Heart right ventricle (tissue), 16 donors: ENCODE measurements at regions not wholly inside any gene's neighbourhood (a gene's known extent, or its start where the extent isn't known, plus 50 kb on each side); places are given as distances from the start of the nearest gene placed in this dataset.

Source experiments
- ATAC-seq, 8 donors: fragments of 200-7000 bp; cut with Tn5 transposase; one replicate each; pipeline ENCODE4 v1.9.1; 2020; ENCODE audit warnings: mild to moderate bottlenecking in 8 of 8, moderate library complexity in 8 of 8, moderate number of reproducible peaks in 1 of 8
- DNase-seq, 2 donors: peaks; one replicate each; pipeline ENCODE4 v3.0.0-alpha.2; 2020
- H3K27ac ChIP-seq, 10 donors: fragments of 200-600 bp; sonication (generic) in 2 of 10; one replicate each; pipeline versions ENCODE4 v1.5.0 to v1.8.0; 2020 to 2022; ENCODE audit warnings: mild to moderate bottlenecking in 3 of 10
- H3K27me3 ChIP-seq, 7 donors: fragments of 200-600 bp; one replicate each; pipeline ENCODE4 v1.8.0; 2021 to 2022; ENCODE audit warnings: mild to moderate bottlenecking in 2 of 7
- H3K36me3 ChIP-seq, 9 donors: fragments of 200-600 bp; sonication (generic) in 1 of 9; one replicate each; pipeline versions ENCODE4 v1.5.0 to v1.8.0; 2020 to 2022; ENCODE audit warnings: mild to moderate bottlenecking in 2 of 9
- H3K4me1 ChIP-seq, 9 donors: fragments of 200-600 bp; sonication (generic) in 1 of 9; one replicate each; pipeline versions ENCODE4 v1.5.0 to v1.8.0; 2020 to 2022; ENCODE audit warnings: mild to moderate bottlenecking in 4 of 9
- H3K4me3 ChIP-seq, 10 donors: fragments of 200-600 bp; sonication (generic) in 2 of 10; one replicate each; pipeline versions ENCODE4 v1.5.0 to v1.8.0; 2020 to 2022; ENCODE audit warnings: mild to moderate bottlenecking in 7 of 10, moderate library complexity in 2 of 10
- H3K9me3 ChIP-seq, 11 donors: fragments of 200-600 bp in 10 of 11; sonication (generic) in 2 of 11; one replicate each; pipeline versions ENCODE4 v1.5.0 to v1.8.0; 2013 to 2022; ENCODE audit warnings: mild to moderate bottlenecking in 2 of 11, control low read depth in 1 of 11, moderate library complexity in 1 of 11
- CTCF ChIP-seq, 9 donors: fragments of 200-600 bp; sonication (generic) in 2 of 9; IDR thresholded peaks; one replicate each; pipeline versions ENCODE4 v1.5.0 to v1.8.0; 2021 to 2022; ENCODE audit warnings: antibody characterized with exemption in 9 of 9, mild to moderate bottlenecking in 5 of 9, moderate library complexity in 1 of 9
- WGBS, 2 donors: extraction: QIAGEN DNeasy Blood & Tissue Kit; methylation state at CpG; one replicate each; pipeline ENCODE4 v1.1.7; 2013; ENCODE audit warnings: inconsistent platforms in 1 of 2; 5-methylcytosine and 5-hydroxymethylcytosine counted together
- intact Hi-C, 10 donors: fragments of 100-400 bp; cut with DNase I; formaldehyde crosslinking; loops; one replicate each; pipeline versions ENCODE4 v1.11.1 to v1.14.2; 2022
- donor health status: Arrhythmogenic right ventricular cardiomyopathy.
- donor health status: ischemic (EF 13 %, LVEDD 7.1; RV severe dilation, severe dysfunction).
- donor health status: healthy with polysubstance abuse.
- donor health status: DM: no; HTN: yes; CAD: no.
- donor health status: DM: no; HTN: no; CAD: no.
- donor health status: ischemic (EF 25% LVEDD 6.9; RV normal size, moderate dysfunction).
- donor health status: ischemic (EF 25% LVEDD 5.7; RV mildly dilated, moderate dysfunction).
- donor health status: healthy.
- donor health status: DM: yes; HTN: yes; CAD: no.
- donor health status: Ischemic cardiomyopathy.
- donor health status: ischemic (EF 35%, LVEDD 5.7; RV mildly dilated, moderate dysfunction).
- donor health status: nonischemic (EF 11% LVEDD 7.7; RV severe dilation, severe dysfunction).
- donor health status: DM: yes; HTN: yes; CAD: no.
- donor health status: PGD.
- donor health status: ischemic (EF 29% LVEDD 5.4; RV normal size, mild dysfunction).
- donor health status: nonischemic (EF 23%, LVEDD 6.1; RV moderate dilation, normal function).

GRCh38 chr22:46097268-46097900 lies 52.9 kb upstream of the PPARA start:
- Histone ChIP-seq H3K4me1 (peaks cover 48 to 98% (median 75%) of the 10 kb centered on the region in 9 donors), H3K4me3 (no peak overlapping the region), H3K27me3 (no peaks in the 10 kb centered on the region), H3K27ac (peak overlapping the region in 8 of 10 donors; percentile 6 to 60 (median 30)), H3K36me3 (peaks cover 0 to 76% (median 42%) of the 10 kb centered on the region in 9 donors), H3K9me3 (no peaks in the 10 kb centered on the region)
- WGBS, 2 donors = 73 to 82% methylated on average over 13 of the region's 13 CpGs
- ATAC-seq (no peak), DNase-seq (no peak)
- TF ChIP-seq CTCF (IDR thresholded peaks at IDR 0.05) = no peak
- intact Hi-C loops = no loop called here

GRCh38 chr22:46098525-46099475 lies 51.5 kb upstream of the PPARA start:
- WGBS, 2 donors = 76 to 84% methylated on average over 28 to 31 of the region's 31 CpGs
- intact Hi-C loops = loop anchor here in 1 of 10 donors (1.0 kb wide), 1 partner anchor 44 kb away; no protein-coding TSS in a partner anchor
- no peak for ATAC-seq
- Histone ChIP-seq H3K27ac (peak overlapping the region in 7 of 10 donors; percentile 2 to 58 (median 30)), H3K27me3 (no peaks in the 10 kb centered on the region), H3K36me3 (peaks cover 0 to 76% (median 53%) of the 10 kb centered on the region in 9 donors), H3K4me3 (no peak overlapping the region), H3K4me1 (peaks cover 46 to 98% (median 75%) of the 10 kb centered on the region in 9 donors), H3K9me3 (no peaks in the 10 kb centered on the region)
- no peak for DNase-seq
- TF ChIP-seq CTCF (IDR thresholded peaks at IDR 0.05) = no peak

- ATAC-seq (no peak), DNase-seq (no peak)
- Histone ChIP-seq H3K9me3 (no peaks in the 10 kb centered on the region), H3K36me3 (peaks cover 0 to 82% (median 53%) of the 10 kb centered on the region in 9 donors), H3K27me3 (no peaks in the 10 kb centered on the region), H3K4me3 (no peak overlapping the region), H3K4me1 (peaks cover 46 to 98% (median 75%) of the 10 kb centered on the region in 9 donors), H3K27ac (peak overlapping the region in 7 of 10 donors; percentile 4 to 94 (median 30))
- WGBS, 2 donors = 51 to 56% methylated on average over 4 of the region's 4 CpGs
- intact Hi-C loops = loop anchor here in 1 of 10 donors (1.0 kb wide), 1 partner anchor 43 kb away; no protein-coding TSS in a partner anchor
- TF ChIP-seq CTCF (IDR thresholded peaks at IDR 0.05) = no peak
Observed at GRCh38 chr22:46099740-46100139, 50.6 kb upstream of the PPARA start.

- 76 to 84% methylated on average over 21 of the region's 21 CpGs for WGBS, 2 donors
- H3K27ac ChIP-seq = peak overlapping the region in 4 of 10 donors; percentile 4 to 94 (median 67)
Observed at GRCh38 chr22:46100401-46101105, 49.8 kb upstream of the PPARA start.

More at GRCh38 chr22:46100401-46101105, 49.8 kb upstream of the PPARA start:
- no peak for TF ChIP-seq CTCF (IDR thresholded peaks at IDR 0.05)
- Histone ChIP-seq H3K9me3 (no peaks in the 10 kb centered on the region), H3K36me3 (peaks cover 0 to 90% (median 53%) of the 10 kb centered on the region in 9 donors), H3K4me1 (peaks cover 51 to 100% (median 79%) of the 10 kb centered on the region in 9 donors), H3K4me3 (no peak overlapping the region), H3K27me3 (no peaks in the 10 kb centered on the region)
- ATAC-seq (no peak), DNase-seq (no peak)
- intact Hi-C loops = no loop called here
